CD14-positive monocyte (primary cell): ENCODE measurements at regions not wholly inside any gene's neighbourhood (a gene's known extent, or its start where the extent isn't known, plus 50 kb on each side); places are given as distances from the start of the nearest gene placed in this dataset.

ENCODE experiments used
- DNase-seq, 3 donors: peaks; one replicate each; pipeline ENCODE4 v3.0.0-alpha.2; 2011 to 2022
- H2AFZ ChIP-seq: 2 replicates; pipeline ENCODE4 v1.6.0; 2012; ENCODE audit warnings: mild to moderate bottlenecking, low read depth, low read length, inconsistent platforms; ENCODE audit not compliant: insufficient read depth, poor library complexity, severe bottlenecking
- H3K27ac ChIP-seq, 2 donors: 1 replicate in 1 of 2; 2 replicates in 1 of 2; pipeline ENCODE4 v1.5.1; 2012 to 2013; ENCODE audit warnings: low read length in 2 of 2, control low read depth in 1 of 2, inconsistent platforms in 1 of 2, low read depth in 1 of 2, mild to moderate bottlenecking in 1 of 2
- H3K27me3 ChIP-seq, 2 donors: one replicate each; pipeline versions ENCODE4 v1.6.0 to v1.6.1; 2011 to 2013; ENCODE audit warnings: low read length in 2 of 2; ENCODE audit not compliant: control insufficient read depth in 2 of 2, insufficient read depth in 2 of 2
- H3K36me3 ChIP-seq, 2 donors: replicated peaks in 1 of 2; 1 replicate in 1 of 2; 2 replicates in 1 of 2; pipeline versions ENCODE4 v1.5.1 to v1.6.1; 2012 to 2013; ENCODE audit warnings: low read length in 2 of 2, control low read depth in 1 of 2, inconsistent platforms in 1 of 2, mild to moderate bottlenecking in 1 of 2; ENCODE audit not compliant: insufficient read depth in 2 of 2, control insufficient read depth in 1 of 2
- H3K4me1 ChIP-seq, 2 donors: 1 replicate in 1 of 2; 2 replicates in 1 of 2; pipeline versions ENCODE4 v1.5.1 to v1.6.1; 2012 to 2013; ENCODE audit warnings: low read length in 2 of 2, control low read depth in 1 of 2, inconsistent platforms in 1 of 2, mild to moderate bottlenecking in 1 of 2, moderate library complexity in 1 of 2; ENCODE audit not compliant: insufficient read depth in 2 of 2, control insufficient read depth in 1 of 2
- H3K4me2 ChIP-seq: replicated peaks from 2 replicates; pipeline ENCODE3; 2012; ENCODE audit warnings: low read length, moderate library complexity, mild to moderate bottlenecking; ENCODE audit not compliant: poor library complexity, severe bottlenecking; ENCODE audit errors: extremely low read depth
- H3K4me3 ChIP-seq, 3 experiments: fragments of 200-600 bp in 1 of 3; sonication (generic) in 1 of 3; replicated peaks in 1 of 3; 1 replicate in 2 of 3; 2 replicates in 1 of 3; pipeline ENCODE4 v1.5.1; 2011 to 2013; ENCODE audit warnings: low read length in 3 of 3, mild to moderate bottlenecking in 3 of 3, control low read depth in 2 of 3, low read depth in 2 of 3, inconsistent platforms in 1 of 3, moderate library complexity in 1 of 3
- H3K79me2 ChIP-seq: 2 replicates; pipeline ENCODE4 v1.6.0; 2012; ENCODE audit warnings: mild to moderate bottlenecking, control low read depth, inconsistent platforms, low read length, moderate library complexity; ENCODE audit not compliant: insufficient read depth
- H3K9ac ChIP-seq: 2 replicates; pipeline ENCODE4 v1.6.0; 2017; ENCODE audit warnings: low read length, mild to moderate bottlenecking; ENCODE audit not compliant: insufficient read depth, poor library complexity, severe bottlenecking
- H3K9me3 ChIP-seq, 2 donors: replicated peaks in 1 of 2; 1 replicate in 1 of 2; 2 replicates in 1 of 2; pipeline versions ENCODE4 v1.5.1 to v1.6.1; 2012 to 2013; ENCODE audit warnings: low read length in 2 of 2, control low read depth in 1 of 2; ENCODE audit not compliant: control insufficient read depth in 1 of 2, insufficient read depth in 1 of 2
- H4K20me1 ChIP-seq: 2 replicates; pipeline ENCODE4 v1.6.0; 2012; ENCODE audit warnings: mild to moderate bottlenecking, low read length, control low read depth, moderate library complexity; ENCODE audit not compliant: insufficient read depth
- H3K27ac Mint-ChIP-seq, 7 donors: one replicate each; pipeline ENCODE4 v1.8.0; 2020; ENCODE audit warnings: mild to moderate bottlenecking in 7 of 7, mixed read lengths in 7 of 7, moderate library complexity in 6 of 7, inconsistent platforms in 2 of 7
- H3K27me3 Mint-ChIP-seq, 3 donors: one replicate each; pipeline ENCODE4 v1.8.0; 2021 to 2022; ENCODE audit warnings: low read depth in 3 of 3, mild to moderate bottlenecking in 3 of 3, mixed read lengths in 3 of 3, moderate library complexity in 3 of 3, inconsistent platforms in 1 of 3
- H3K36me3 Mint-ChIP-seq, 2 donors: one replicate each; pipeline ENCODE4 v1.8.0; 2020; ENCODE audit warnings: mixed read lengths in 2 of 2, inconsistent platforms in 1 of 2, mild to moderate bottlenecking in 1 of 2
- H3K4me1 Mint-ChIP-seq: one replicate; pipeline ENCODE4 v1.8.0; 2020; ENCODE audit warnings: mild to moderate bottlenecking, mixed read lengths
- H3K4me3 Mint-ChIP-seq, 2 donors: one replicate each; pipeline ENCODE4 v1.8.0; 2020; ENCODE audit warnings: mild to moderate bottlenecking in 2 of 2, mixed read lengths in 2 of 2, moderate library complexity in 1 of 2
- H3K9me3 Mint-ChIP-seq, 7 donors: one replicate each; pipeline ENCODE4 v1.8.0; 2020 to 2022; ENCODE audit warnings: mixed read lengths in 7 of 7, mild to moderate bottlenecking in 6 of 7, moderate library complexity in 6 of 7, inconsistent platforms in 2 of 7
- CTCF ChIP-seq: fragments of 200-600 bp; IDR thresholded peaks from one replicate; pipeline ENCODE4 v1.8.0; 2022; ENCODE audit warnings: antibody characterized with exemption, mild to moderate bottlenecking
- whole genome bisulfite sequencing: methylation state at CpG from one replicate; pipeline ENCODE4 v1.1.5; 2013; ENCODE audit warnings: missing lambda C conversion rate; ENCODE audit not compliant: insufficient coverage; 5-methylcytosine and 5-hydroxymethylcytosine counted together
- intact Hi-C, 2 donors: fragments of 100-400 bp; cut with micrococcal nuclease; formaldehyde crosslinking; loops; one replicate each; pipeline versions ENCODE4 v1.15.0 to v1.15.1; 2023

- no peak for TF ChIP-seq CTCF
- no peak overlapping the region for H3K4me3 Mint-ChIP-seq
- no CpG with 5 or more reads among the region's 2 CpGs for WGBS
Observed at GRCh38 chr15:81449836-81450474, 75.9 kb upstream of the TMC3 start.

GRCh38 chr15:81443040-81443820 lies 69.2 kb upstream of the TMC3 start:
- H3K4me2 ChIP-seq, result no peak overlapping the region
- no peaks in the 10 kb centered on the region for H3K27me3 ChIP-seq
- H3K4me1 ChIP-seq, result no peaks in the 10 kb centered on the region
- H3K9me3 Mint-ChIP-seq, result peaks cover 0 to 9% (median 2%) of the 10 kb centered on the region in 7 donors
- H3K4me3 ChIP-seq, result no peak overlapping the region
- no CpG with 5 or more reads among the region's 5 CpGs for whole genome bisulfite sequencing
- no peak overlapping the region for H2AFZ ChIP-seq
- no peaks in the 10 kb centered on the region for H3K27me3 Mint-ChIP-seq
- H3K9me3 ChIP-seq, result no peaks in the 10 kb centered on the region
- no peak for TF ChIP-seq CTCF
- H3K9ac ChIP-seq, result no peak overlapping the region
- H3K4me1 Mint-ChIP-seq, result no peaks in the 10 kb centered on the region
- no peak overlapping the region for H3K27ac Mint-ChIP-seq
- no peak for DNase-seq
- no peaks in the 10 kb centered on the region for H3K36me3 Mint-ChIP-seq
- H3K27ac ChIP-seq, result no peak overlapping the region
- intact Hi-C loops, result no loop called here
- no peaks in the 10 kb centered on the region for H3K36me3 ChIP-seq
- no peak overlapping the region for H3K4me3 Mint-ChIP-seq
- H3K79me2 ChIP-seq, result no peaks in the 10 kb centered on the region
- H4K20me1 ChIP-seq, result no peaks in the 10 kb centered on the region

More at GRCh38 chr15:81449836-81450474, 75.9 kb upstream of the TMC3 start:
- Histone ChIP-seq H3K4me2 (no peak overlapping the region), H3K4me3 (no peak overlapping the region), H3K27me3 (no peaks in the 10 kb centered on the region), H3K9ac (no peak overlapping the region), H2AFZ (no peak overlapping the region), H3K9me3 (no peaks in the 10 kb centered on the region), H3K27ac (no peak overlapping the region), H4K20me1 (no peaks in the 10 kb centered on the region), H3K79me2 (no peaks in the 10 kb centered on the region), H3K4me1 (no peaks in the 10 kb centered on the region), H3K36me3 (no peaks in the 10 kb centered on the region)
- no peaks in the 10 kb centered on the region for H3K36me3 Mint-ChIP-seq
- H3K4me1 Mint-ChIP-seq, result no peaks in the 10 kb centered on the region
- no peaks in the 10 kb centered on the region for H3K27me3 Mint-ChIP-seq
- no peak for DNase-seq
- H3K9me3 Mint-ChIP-seq, result peaks cover 0 to 11% (median 3%) of the 10 kb centered on the region in 7 donors
- H3K27ac Mint-ChIP-seq, result no peak overlapping the region
- intact Hi-C loops, result no loop called here
